GM23338 (cell line): ENCODE measurements at regions not wholly inside any gene's neighbourhood (a gene's known extent, or its start where the extent isn't known, plus 50 kb on each side); places are given as distances from the start of the nearest gene placed in this dataset.

Experiments
- ATAC-seq: fragments of 200-7000 bp; cut with Tn5 transposase; 3 replicates; pipeline ENCODE4 v1.9.1; 2020
- DNase-seq: peaks from one replicate; pipeline ENCODE4 v3.0.0-alpha.2; 2015; ENCODE audit warnings: low spot score
- H2AFZ ChIP-seq: fragments of 200-600 bp; sonication (generic); 2 replicates; pipeline ENCODE4 v1.8.0; 2016; ENCODE audit warnings: antibody characterized with exemption, mild to moderate bottlenecking, moderate library complexity
- H3F3A ChIP-seq: fragments of 200-600 bp; sonication (generic); replicated peaks from 2 replicates; pipeline ENCODE4 v1.8.0; 2017; ENCODE audit warnings: antibody characterized with exemption, mixed run types, low read depth
- H3K27ac ChIP-seq: fragments of 200-600 bp; sonication (generic); 2 replicates; pipeline ENCODE4 v1.6.1; 2016; ENCODE audit warnings: low read depth
- H3K27me3 ChIP-seq: fragments of 200-600 bp; sonication (generic); 2 replicates; pipeline ENCODE4 v1.8.0; 2016; ENCODE audit warnings: mild to moderate bottlenecking, mixed run types, moderate library complexity; ENCODE audit not compliant: insufficient read depth
- H3K36me3 ChIP-seq: fragments of 200-600 bp; sonication (generic); 2 replicates; pipeline ENCODE4 v1.8.0; 2016; ENCODE audit warnings: mild to moderate bottlenecking; ENCODE audit not compliant: insufficient read depth
- H3K4me1 ChIP-seq: fragments of 200-600 bp; sonication (generic); 2 replicates; pipeline ENCODE4 v1.8.0; 2016; ENCODE audit warnings: mild to moderate bottlenecking, moderate library complexity; ENCODE audit not compliant: insufficient read depth
- H3K4me2 ChIP-seq: fragments of 200-600 bp; sonication (generic); 2 replicates; pipeline ENCODE4 v1.7.1; 2017; ENCODE audit warnings: mixed run types
- H3K4me3 ChIP-seq: fragments of 200-600 bp; sonication (generic); 2 replicates; pipeline ENCODE4 v1.6.1; 2016; ENCODE audit warnings: mixed run types
- H3K79me2 ChIP-seq: fragments of 200-600 bp; sonication (generic); replicated peaks from 2 replicates; pipeline ENCODE4 v1.8.0; 2017; ENCODE audit warnings: mild to moderate bottlenecking; ENCODE audit not compliant: insufficient read depth
- H3K9me2 ChIP-seq: fragments of 200-600 bp; sonication (generic); 2 replicates; pipeline ENCODE4 v1.8.0; 2017; ENCODE audit not compliant: insufficient read depth
- H4K20me1 ChIP-seq: fragments of 200-600 bp; sonication (generic); replicated peaks from 2 replicates; pipeline ENCODE4 v1.8.0; 2017; ENCODE audit warnings: mild to moderate bottlenecking; ENCODE audit not compliant: insufficient read depth
- H3K27ac Mint-ChIP-seq: 2 replicates; pipeline ENCODE4 v1.8.0; 2020; ENCODE audit warnings: inconsistent platforms, mild to moderate bottlenecking, moderate library complexity, mixed read lengths
- H3K27me3 Mint-ChIP-seq: 3 replicates; pipeline ENCODE4 v1.8.0; 2022; ENCODE audit warnings: low read depth, mild to moderate bottlenecking, moderate library complexity, mixed read lengths, inconsistent platforms; ENCODE audit not compliant: insufficient read depth, poor library complexity
- H3K36me3 Mint-ChIP-seq: 3 replicates; pipeline ENCODE4 v1.8.0; 2021; ENCODE audit warnings: low read depth, mild to moderate bottlenecking, inconsistent platforms, moderate library complexity, mixed read lengths
- H3K4me1 Mint-ChIP-seq: 3 replicates; pipeline ENCODE4 v1.8.0; 2020; ENCODE audit warnings: mild to moderate bottlenecking, inconsistent platforms, mixed read lengths
- H3K4me3 Mint-ChIP-seq: 3 replicates; pipeline ENCODE4 v1.8.0; 2021; ENCODE audit warnings: moderate library complexity, mild to moderate bottlenecking, inconsistent platforms, mixed read lengths
- H3K9me3 Mint-ChIP-seq: 3 replicates; pipeline ENCODE4 v1.8.0; 2020; ENCODE audit warnings: moderate library complexity, mild to moderate bottlenecking, inconsistent platforms, mixed read lengths
- CREB1 ChIP-seq: fragments of 250-450 bp; sonication (Bioruptor Pico); IDR thresholded peaks from 2 replicates; pipeline ENCODE4 v1.5.0; 2020; ENCODE audit warnings: low read depth, mild to moderate bottlenecking, moderate library complexity
- EZH2 ChIP-seq: fragments of 200-600 bp; sonication (generic); IDR thresholded peaks from one replicate; pipeline ENCODE4 v1.8.0; 2017; ENCODE audit warnings: antibody characterized with exemption, mild to moderate bottlenecking, low read depth; ENCODE audit not compliant: unreplicated experiment
- EZH2phosphoT487 ChIP-seq: fragments of 200-600 bp; sonication (generic); IDR thresholded peaks from one replicate; pipeline ENCODE4 v1.8.1; 2018; ENCODE audit warnings: antibody characterized with exemption; ENCODE audit not compliant: unreplicated experiment
- JUNB ChIP-seq: IDR thresholded peaks from one replicate; pipeline ENCODE4 v1.6.1; 2016; ENCODE audit warnings: antibody characterized with exemption; ENCODE audit not compliant: unreplicated experiment
- NANOG ChIP-seq: IDR thresholded peaks from 2 replicates; pipeline ENCODE4 v1.6.1; 2016; ENCODE audit warnings: antibody characterized with exemption, borderline replicate concordance
- POLR2AphosphoS5 ChIP-seq: IDR thresholded peaks from 2 replicates; pipeline ENCODE4 v1.6.1; 2016; ENCODE audit warnings: antibody characterized with exemption, low read depth
- STAT1 ChIP-seq: IDR thresholded peaks from one replicate; pipeline ENCODE4 v1.6.1; 2016; ENCODE audit warnings: antibody characterized with exemption; ENCODE audit not compliant: unreplicated experiment
- ZNF114 ChIP-seq: fragments of 250-450 bp; sonication (Bioruptor Pico); IDR thresholded peaks from 2 replicates; pipeline ENCODE4 v1.5.0; 2020; ENCODE audit warnings: mild to moderate bottlenecking, moderate library complexity
- ZNF331 ChIP-seq: fragments of 250-450 bp; sonication (Bioruptor Pico); IDR thresholded peaks from 2 replicates; pipeline ENCODE4 v1.5.0; 2020; ENCODE audit warnings: low read depth, mild to moderate bottlenecking, moderate library complexity
- TF ChIP-seq, protein P1 (sequence below): IDR thresholded peaks from 2 replicates; pipeline ENCODE4 v1.6.1; 2016; ENCODE audit warnings: antibody characterized with exemption
- TF ChIP-seq, protein P2 (sequence below): IDR thresholded peaks from one replicate; pipeline ENCODE4 v1.6.1; 2018; ENCODE audit warnings: antibody characterized with exemption; ENCODE audit not compliant: unreplicated experiment
- TF ChIP-seq, protein P3 (sequence below): fragments of 250-450 bp; sonication (Bioruptor Pico); IDR thresholded peaks from 2 replicates; pipeline ENCODE4 v1.5.0; 2020; ENCODE audit warnings: mild to moderate bottlenecking, moderate library complexity

DNA sequence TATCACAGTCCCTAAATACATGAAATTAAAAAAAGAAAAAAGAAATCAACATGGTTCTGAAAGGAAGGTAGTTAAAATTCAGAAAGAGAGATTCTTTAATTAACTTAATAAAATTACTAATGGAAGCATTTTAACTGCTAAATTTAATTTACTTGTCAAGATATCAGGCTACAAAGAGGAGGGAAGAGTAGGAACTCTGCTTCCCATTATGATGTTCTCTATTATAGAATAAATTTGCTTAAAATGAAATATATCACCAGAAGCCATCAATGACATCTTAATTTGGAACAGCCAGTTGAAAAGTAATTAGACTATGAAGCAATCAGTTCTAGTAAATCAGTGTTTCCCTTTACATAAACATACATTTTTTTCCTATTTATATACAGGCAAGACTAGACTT, 611.8 kb upstream of the FANCL start (continued):
- TF ChIP-seq, protein P1, sequence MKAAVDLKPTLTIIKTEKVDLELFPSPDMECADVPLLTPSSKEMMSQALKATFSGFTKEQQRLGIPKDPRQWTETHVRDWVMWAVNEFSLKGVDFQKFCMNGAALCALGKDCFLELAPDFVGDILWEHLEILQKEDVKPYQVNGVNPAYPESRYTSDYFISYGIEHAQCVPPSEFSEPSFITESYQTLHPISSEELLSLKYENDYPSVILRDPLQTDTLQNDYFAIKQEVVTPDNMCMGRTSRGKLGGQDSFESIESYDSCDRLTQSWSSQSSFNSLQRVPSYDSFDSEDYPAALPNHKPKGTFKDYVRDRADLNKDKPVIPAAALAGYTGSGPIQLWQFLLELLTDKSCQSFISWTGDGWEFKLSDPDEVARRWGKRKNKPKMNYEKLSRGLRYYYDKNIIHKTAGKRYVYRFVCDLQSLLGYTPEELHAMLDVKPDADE, result no peak

DNA sequence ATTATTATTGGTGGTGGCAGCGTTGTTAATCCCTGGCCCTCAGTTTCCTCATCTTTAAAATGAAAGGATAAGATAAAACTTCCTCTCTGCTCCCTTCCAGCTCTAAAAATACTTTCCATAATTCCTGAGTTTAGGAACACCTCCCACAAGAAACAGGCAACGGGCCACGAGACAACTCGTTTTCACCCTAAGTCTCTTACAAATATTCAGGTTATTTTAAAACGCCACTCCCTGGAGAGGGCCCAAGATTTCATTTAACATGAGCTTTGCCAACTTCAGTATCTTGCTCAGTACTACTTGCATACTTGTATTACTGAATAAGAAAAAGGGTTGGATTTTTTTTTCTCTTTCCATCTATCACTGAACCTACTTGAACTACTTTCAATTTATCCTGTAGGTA, 611.1 kb upstream of the FANCL start:
- ATAC-seq, result no peak
- Mint-ChIP-seq H3K4me1 (peaks cover 19% of the 10 kb centered on the region), H3K36me3 (peaks cover 4% of the 10 kb centered on the region; the same call in 2 of the 3 replicates)
- no peak for TF ChIP-seq NANOG
- TF ChIP-seq POLR2AphosphoS5, result no peak
- TF ChIP-seq, protein P1, result no peak
- TF ChIP-seq ZNF331 (CRISPR knock-in tag), result no peak
- no peak for TF ChIP-seq EZH2
- TF ChIP-seq, protein P2, sequence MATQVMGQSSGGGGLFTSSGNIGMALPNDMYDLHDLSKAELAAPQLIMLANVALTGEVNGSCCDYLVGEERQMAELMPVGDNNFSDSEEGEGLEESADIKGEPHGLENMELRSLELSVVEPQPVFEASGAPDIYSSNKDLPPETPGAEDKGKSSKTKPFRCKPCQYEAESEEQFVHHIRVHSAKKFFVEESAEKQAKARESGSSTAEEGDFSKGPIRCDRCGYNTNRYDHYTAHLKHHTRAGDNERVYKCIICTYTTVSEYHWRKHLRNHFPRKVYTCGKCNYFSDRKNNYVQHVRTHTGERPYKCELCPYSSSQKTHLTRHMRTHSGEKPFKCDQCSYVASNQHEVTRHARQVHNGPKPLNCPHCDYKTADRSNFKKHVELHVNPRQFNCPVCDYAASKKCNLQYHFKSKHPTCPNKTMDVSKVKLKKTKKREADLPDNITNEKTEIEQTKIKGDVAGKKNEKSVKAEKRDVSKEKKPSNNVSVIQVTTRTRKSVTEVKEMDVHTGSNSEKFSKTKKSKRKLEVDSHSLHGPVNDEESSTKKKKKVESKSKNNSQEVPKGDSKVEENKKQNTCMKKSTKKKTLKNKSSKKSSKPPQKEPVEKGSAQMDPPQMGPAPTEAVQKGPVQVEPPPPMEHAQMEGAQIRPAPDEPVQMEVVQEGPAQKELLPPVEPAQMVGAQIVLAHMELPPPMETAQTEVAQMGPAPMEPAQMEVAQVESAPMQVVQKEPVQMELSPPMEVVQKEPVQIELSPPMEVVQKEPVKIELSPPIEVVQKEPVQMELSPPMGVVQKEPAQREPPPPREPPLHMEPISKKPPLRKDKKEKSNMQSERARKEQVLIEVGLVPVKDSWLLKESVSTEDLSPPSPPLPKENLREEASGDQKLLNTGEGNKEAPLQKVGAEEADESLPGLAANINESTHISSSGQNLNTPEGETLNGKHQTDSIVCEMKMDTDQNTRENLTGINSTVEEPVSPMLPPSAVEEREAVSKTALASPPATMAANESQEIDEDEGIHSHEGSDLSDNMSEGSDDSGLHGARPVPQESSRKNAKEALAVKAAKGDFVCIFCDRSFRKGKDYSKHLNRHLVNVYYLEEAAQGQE, result no peak
- TF ChIP-seq STAT1, result no peak
- no peak for TF ChIP-seq ZNF114 (CRISPR knock-in tag)
- no peak for TF ChIP-seq CREB1 (CRISPR knock-in tag)
- no peak for TF ChIP-seq EZH2phosphoT487
- no peak for TF ChIP-seq JUNB
- TF ChIP-seq, protein P3, sequence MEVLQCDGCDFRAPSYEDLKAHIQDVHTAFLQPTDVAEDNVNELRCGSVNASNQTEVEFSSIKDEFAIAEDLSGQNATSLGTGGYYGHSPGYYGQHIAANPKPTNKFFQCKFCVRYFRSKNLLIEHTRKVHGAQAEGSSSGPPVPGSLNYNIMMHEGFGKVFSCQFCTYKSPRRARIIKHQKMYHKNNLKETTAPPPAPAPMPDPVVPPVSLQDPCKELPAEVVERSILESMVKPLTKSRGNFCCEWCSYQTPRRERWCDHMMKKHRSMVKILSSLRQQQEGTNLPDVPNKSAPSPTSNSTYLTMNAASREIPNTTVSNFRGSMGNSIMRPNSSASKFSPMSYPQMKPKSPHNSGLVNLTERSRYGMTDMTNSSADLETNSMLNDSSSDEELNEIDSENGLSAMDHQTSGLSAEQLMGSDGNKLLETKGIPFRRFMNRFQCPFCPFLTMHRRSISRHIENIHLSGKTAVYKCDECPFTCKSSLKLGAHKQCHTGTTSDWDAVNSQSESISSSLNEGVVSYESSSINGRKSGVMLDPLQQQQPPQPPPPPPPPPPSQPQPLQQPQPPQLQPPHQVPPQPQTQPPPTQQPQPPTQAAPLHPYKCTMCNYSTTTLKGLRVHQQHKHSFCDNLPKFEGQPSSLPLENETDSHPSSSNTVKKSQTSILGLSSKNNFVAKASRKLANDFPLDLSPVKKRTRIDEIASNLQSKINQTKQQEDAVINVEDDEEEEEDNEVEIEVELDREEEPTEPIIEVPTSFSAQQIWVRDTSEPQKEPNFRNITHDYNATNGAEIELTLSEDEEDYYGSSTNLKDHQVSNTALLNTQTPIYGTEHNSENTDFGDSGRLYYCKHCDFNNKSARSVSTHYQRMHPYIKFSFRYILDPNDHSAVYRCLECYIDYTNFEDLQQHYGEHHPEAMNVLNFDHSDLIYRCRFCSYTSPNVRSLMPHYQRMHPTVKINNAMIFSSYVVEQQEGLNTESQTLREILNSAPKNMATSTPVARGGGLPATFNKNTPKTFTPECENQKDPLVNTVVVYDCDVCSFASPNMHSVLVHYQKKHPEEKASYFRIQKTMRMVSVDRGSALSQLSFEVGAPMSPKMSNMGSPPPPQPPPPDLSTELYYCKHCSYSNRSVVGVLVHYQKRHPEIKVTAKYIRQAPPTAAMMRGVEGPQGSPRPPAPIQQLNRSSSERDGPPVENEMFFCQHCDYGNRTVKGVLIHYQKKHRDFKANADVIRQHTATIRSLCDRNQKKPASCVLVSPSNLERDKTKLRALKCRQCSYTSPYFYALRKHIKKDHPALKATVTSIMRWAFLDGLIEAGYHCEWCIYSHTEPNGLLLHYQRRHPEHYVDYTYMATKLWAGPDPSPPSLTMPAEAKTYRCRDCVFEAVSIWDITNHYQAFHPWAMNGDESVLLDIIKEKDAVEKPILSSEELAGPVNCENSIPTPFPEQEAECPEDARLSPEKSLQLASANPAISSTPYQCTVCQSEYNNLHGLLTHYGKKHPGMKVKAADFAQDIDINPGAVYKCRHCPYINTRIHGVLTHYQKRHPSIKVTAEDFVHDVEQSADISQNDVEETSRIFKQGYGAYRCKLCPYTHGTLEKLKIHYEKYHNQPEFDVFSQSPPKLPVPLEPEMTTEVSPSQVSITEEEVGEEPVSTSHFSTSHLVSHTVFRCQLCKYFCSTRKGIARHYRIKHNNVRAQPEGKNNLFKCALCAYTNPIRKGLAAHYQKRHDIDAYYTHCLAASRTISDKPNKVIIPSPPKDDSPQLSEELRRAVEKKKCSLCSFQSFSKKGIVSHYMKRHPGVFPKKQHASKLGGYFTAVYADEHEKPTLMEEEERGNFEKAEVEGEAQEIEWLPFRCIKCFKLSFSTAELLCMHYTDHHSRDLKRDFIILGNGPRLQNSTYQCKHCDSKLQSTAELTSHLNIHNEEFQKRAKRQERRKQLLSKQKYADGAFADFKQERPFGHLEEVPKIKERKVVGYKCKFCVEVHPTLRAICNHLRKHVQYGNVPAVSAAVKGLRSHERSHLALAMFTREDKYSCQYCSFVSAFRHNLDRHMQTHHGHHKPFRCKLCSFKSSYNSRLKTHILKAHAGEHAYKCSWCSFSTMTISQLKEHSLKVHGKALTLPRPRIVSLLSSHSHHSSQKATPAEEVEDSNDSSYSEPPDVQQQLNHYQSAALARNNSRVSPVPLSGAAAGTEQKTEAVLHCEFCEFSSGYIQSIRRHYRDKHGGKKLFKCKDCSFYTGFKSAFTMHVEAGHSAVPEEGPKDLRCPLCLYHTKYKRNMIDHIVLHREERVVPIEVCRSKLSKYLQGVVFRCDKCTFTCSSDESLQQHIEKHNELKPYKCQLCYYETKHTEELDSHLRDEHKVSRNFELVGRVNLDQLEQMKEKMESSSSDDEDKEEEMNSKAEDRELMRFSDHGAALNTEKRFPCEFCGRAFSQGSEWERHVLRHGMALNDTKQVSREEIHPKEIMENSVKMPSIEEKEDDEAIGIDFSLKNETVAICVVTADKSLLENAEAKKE (CRISPR knock-in tag), result no peak

More for the DNA sequence above, 611.1 kb upstream of the FANCL start:
- no peaks in the 10 kb centered on the region for H3K79me2 ChIP-seq
- no peaks in the 10 kb centered on the region for H3F3A ChIP-seq
- no peaks in the 10 kb centered on the region for H3K9me2 ChIP-seq
- H3K4me1 ChIP-seq, result peaks cover 13% of the 10 kb centered on the region
- DNase-seq, result no peak
- no peaks in the 10 kb centered on the region for H3K27me3 Mint-ChIP-seq
- H3K27ac ChIP-seq, result no peak overlapping the region
- H2AFZ ChIP-seq, result no peak overlapping the region
- peaks cover 4% of the 10 kb centered on the region; the same call in 2 of the 3 replicates for H3K9me3 Mint-ChIP-seq
- no peak overlapping the region for H3K4me2 ChIP-seq
- H3K27me3 ChIP-seq, result no peaks in the 10 kb centered on the region
- no peak overlapping the region; the same call in 1 of the 2 replicates for H3K27ac Mint-ChIP-seq
- no peaks in the 10 kb centered on the region for H3K36me3 ChIP-seq
- H3K4me3 ChIP-seq, result no peak overlapping the region
- no peaks in the 10 kb centered on the region for H4K20me1 ChIP-seq
- H3K4me3 Mint-ChIP-seq, result no peak overlapping the region
